ENCODE measurements at regions not wholly inside any gene's neighbourhood (a gene's known extent, or its start where the extent isn't known, plus 50 kb on each side); places are given as distances from the start of the nearest gene placed in this dataset.
"Not testable (repeated sequence)": the region's sequence is repeated elsewhere in the genome, so short reads cannot be mapped to it uniquely, and the experiment has no call there.

- DNase-seq: no peak
Measured at GRCh38 chr14:37787879-37788494, 192.6 kb downstream of the TTC6 start.

GRCh38 chr14:37791384-37792036 is 196.1 kb downstream of the TTC6 start:
- DNase-seq: no peak

- no peak for DNase-seq
Measured at GRCh38 chr14:37792124-37792523, 196.7 kb downstream of the TTC6 start.

GRCh38 chr14:37796703-37797416 is 201.4 kb downstream of the TTC6 start:
- no peak for DNase-seq

- no peak for DNase-seq
Measured at GRCh38 chr14:37797675-37798074, 202.2 kb downstream of the TTC6 start.

- no peak for DNase-seq
Measured at GRCh38 chr14:37807722-37808121, 212.3 kb downstream of the TTC6 start.

GRCh38 chr14:37810094-37810801 is 214.8 kb downstream of the TTC6 start:
- no peak for DNase-seq

- no peak for DNase-seq
Measured at GRCh38 chr14:37813732-37814131, 218.3 kb downstream of the TTC6 start.

- no peak for DNase-seq
Measured at GRCh38 chr14:37816135-37816534, 220.7 kb downstream of the TTC6 start.

- DNase-seq: no peak
Measured at GRCh38 chr14:37816743-37817295, 221.4 kb downstream of the TTC6 start.

- DNase-seq: peak; percentile 64
Measured at GRCh38 chr14:37819155-37820015, 224.0 kb downstream of the TTC6 start.

GRCh38 chr14:37820810-37821209 is 225.4 kb downstream of the TTC6 start:
- not testable (repeated sequence) for DNase-seq

GRCh38 chr14:37824939-37825712 is 229.7 kb downstream of the TTC6 start:
- peak; percentile 23 for DNase-seq

- no peak for DNase-seq
Measured at GRCh38 chr14:37826869-37827268, 231.4 kb downstream of the TTC6 start.

GRCh38 chr14:37830271-37830670 is 234.8 kb downstream of the TTC6 start:
- DNase-seq: no peak

- no peak for DNase-seq
Measured at GRCh38 chr14:37834275-37834674, 238.8 kb downstream of the TTC6 start.

- not testable (repeated sequence) for DNase-seq
Measured at GRCh38 chr14:37838778-37839177, 243.3 kb downstream of the TTC6 start.

- DNase-seq: not testable (repeated sequence)
Measured at GRCh38 chr14:37841039-37841438, 245.6 kb downstream of the TTC6 start.

GRCh38 chr14:37842106-37842505 is 246.7 kb downstream of the TTC6 start:
- no peak for DNase-seq

GRCh38 chr14:37843954-37844607 is 248.7 kb downstream of the TTC6 start:
- no peak for DNase-seq

GRCh38 chr14:37844614-37845013 is 249.2 kb downstream of the TTC6 start:
- no peak for DNase-seq

Data from fibroblast of skin of abdomen (primary cell).